ENCODE measurements at regions not wholly inside any gene's neighbourhood (a gene's known extent, or its start where the extent isn't known, plus 50 kb on each side); places are given as distances from the start of the nearest gene placed in this dataset.

- H3K36me3 ChIP-seq, result no peaks in the 10 kb centered on the region
- no peaks in the 10 kb centered on the region for H3K27me3 ChIP-seq
- H3K9me3 ChIP-seq, result no peaks in the 10 kb centered on the region
- no peak overlapping the region for H3K4me3 ChIP-seq
- no peak for TF ChIP-seq POLR2A (IDR thresholded peaks at IDR 0.05)
- TF ChIP-seq, protein P1, sequence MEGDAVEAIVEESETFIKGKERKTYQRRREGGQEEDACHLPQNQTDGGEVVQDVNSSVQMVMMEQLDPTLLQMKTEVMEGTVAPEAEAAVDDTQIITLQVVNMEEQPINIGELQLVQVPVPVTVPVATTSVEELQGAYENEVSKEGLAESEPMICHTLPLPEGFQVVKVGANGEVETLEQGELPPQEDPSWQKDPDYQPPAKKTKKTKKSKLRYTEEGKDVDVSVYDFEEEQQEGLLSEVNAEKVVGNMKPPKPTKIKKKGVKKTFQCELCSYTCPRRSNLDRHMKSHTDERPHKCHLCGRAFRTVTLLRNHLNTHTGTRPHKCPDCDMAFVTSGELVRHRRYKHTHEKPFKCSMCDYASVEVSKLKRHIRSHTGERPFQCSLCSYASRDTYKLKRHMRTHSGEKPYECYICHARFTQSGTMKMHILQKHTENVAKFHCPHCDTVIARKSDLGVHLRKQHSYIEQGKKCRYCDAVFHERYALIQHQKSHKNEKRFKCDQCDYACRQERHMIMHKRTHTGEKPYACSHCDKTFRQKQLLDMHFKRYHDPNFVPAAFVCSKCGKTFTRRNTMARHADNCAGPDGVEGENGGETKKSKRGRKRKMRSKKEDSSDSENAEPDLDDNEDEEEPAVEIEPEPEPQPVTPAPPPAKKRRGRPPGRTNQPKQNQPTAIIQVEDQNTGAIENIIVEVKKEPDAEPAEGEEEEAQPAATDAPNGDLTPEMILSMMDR (IDR thresholded peaks at IDR 0.05), result no peak
- no peak overlapping the region for H3K27ac ChIP-seq
- H3K4me1 ChIP-seq, result no peaks in the 10 kb centered on the region
- DNase-seq, result no peak
Measured at GRCh38 chr14:53638966-53639365, 317.7 kb downstream of the BMP4 start.

- no peaks in the 10 kb centered on the region for H3K36me3 ChIP-seq
- H3K27me3 ChIP-seq, result no peaks in the 10 kb centered on the region
- H3K9me3 ChIP-seq, result no peaks in the 10 kb centered on the region
- H3K4me3 ChIP-seq, result no peak overlapping the region
- H3K4me1 ChIP-seq, result peaks cover 0 to 6% (median 0%) of the 10 kb centered on the region in 4 donors
- H3K27ac ChIP-seq, result no peak overlapping the region
- no peak for DNase-seq
- no peak for TF ChIP-seq POLR2A (IDR thresholded peaks at IDR 0.05)
- TF ChIP-seq, protein P1 (IDR thresholded peaks at IDR 0.05), result no peak
Measured at GRCh38 chr14:53634793-53635192, 321.8 kb downstream of the BMP4 start.

DNA sequence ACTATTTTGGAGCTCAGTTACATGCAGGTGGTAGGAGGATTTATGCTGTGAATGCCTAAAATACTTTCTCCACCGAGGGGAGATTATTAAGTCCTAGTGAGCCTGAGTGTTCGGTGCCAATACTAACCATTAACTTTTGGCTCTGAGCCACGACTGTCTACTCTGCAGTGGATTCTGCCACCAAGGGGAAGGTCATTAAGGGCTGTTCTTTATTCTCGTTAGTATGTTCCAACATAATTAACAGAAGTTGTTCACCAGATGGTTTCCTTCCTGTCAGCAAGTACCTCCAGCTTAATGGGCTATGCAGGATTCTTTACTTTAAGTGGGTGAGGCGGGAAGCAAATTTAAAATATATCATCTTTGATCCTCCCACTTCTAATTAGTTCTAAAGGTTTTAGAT is 326.3 kb downstream of the BMP4 start:
- Histone ChIP-seq H3K36me3 (no peaks in the 10 kb centered on the region), H3K4me1 (peaks cover 0 to 6% (median 0%) of the 10 kb centered on the region in 4 donors), H3K27me3 (no peaks in the 10 kb centered on the region), H3K9me3 (no peaks in the 10 kb centered on the region), H3K4me3 (no peak overlapping the region), H3K27ac (peak overlapping the region in 1 of 4 donors; percentile 1)
- DNase-seq, result no peak
- TF ChIP-seq, protein P1 (IDR thresholded peaks at IDR 0.05), result no peak
- no peak for TF ChIP-seq POLR2A (IDR thresholded peaks at IDR 0.05)

GRCh38 chr14:53628732-53629430 is 327.7 kb downstream of the BMP4 start:
- no peak for DNase-seq
- H3K27ac ChIP-seq, result no peak overlapping the region
- no peaks in the 10 kb centered on the region for H3K9me3 ChIP-seq
- TF ChIP-seq, protein P1 (IDR thresholded peaks at IDR 0.05), result no peak
- no peak for TF ChIP-seq POLR2A (IDR thresholded peaks at IDR 0.05)
- peaks cover 0 to 6% (median 0%) of the 10 kb centered on the region in 4 donors for H3K4me1 ChIP-seq
- H3K27me3 ChIP-seq, result no peaks in the 10 kb centered on the region
- H3K4me3 ChIP-seq, result no peak overlapping the region
- no peaks in the 10 kb centered on the region for H3K36me3 ChIP-seq

DNA sequence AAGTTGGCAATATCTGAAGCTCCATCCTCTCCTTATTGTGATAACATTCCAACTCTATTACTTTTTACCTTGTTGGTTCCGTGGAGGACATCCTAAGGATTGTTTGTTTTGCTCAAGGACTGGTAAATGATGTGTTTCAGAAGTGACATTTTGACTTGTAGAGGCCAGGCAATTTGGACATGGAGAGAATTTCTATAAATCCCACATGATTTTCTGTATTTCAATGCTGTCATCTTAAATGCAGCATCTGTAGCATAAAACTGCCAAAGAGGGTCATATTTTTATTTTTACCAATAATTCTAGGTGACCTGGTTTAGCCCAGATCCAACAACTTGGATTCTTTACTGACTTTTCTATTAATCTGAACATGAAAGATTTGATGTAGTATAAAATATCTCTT is 328.4 kb downstream of the BMP4 start:
- TF ChIP-seq POLR2A (IDR thresholded peaks at IDR 0.05), result no peak
- TF ChIP-seq, protein P1 (IDR thresholded peaks at IDR 0.05), result no peak
- H3K27me3 ChIP-seq, result no peaks in the 10 kb centered on the region
- H3K27ac ChIP-seq, result no peak overlapping the region
- no peak for DNase-seq
- no peaks in the 10 kb centered on the region for H3K9me3 ChIP-seq
- no peak overlapping the region for H3K4me3 ChIP-seq
- no peaks in the 10 kb centered on the region for H3K36me3 ChIP-seq
- H3K4me1 ChIP-seq, result peaks cover 0 to 6% (median 0%) of the 10 kb centered on the region in 4 donors
